PC-9 (cell line): ENCODE measurements at regions not wholly inside any gene's neighbourhood (a gene's known extent, or its start where the extent isn't known, plus 50 kb on each side); places are given as distances from the start of the nearest gene placed in this dataset.
"Not testable (repeated sequence)": the region's sequence is repeated elsewhere in the genome, so short reads cannot be mapped to it uniquely, and the experiment has no call there.

Experiments used
- CTCF ChIP-seq: fragments of 200-600 bp; sonication (generic); conservative IDR thresholded peaks from 2 replicates; pipeline ENCODE4 v1.6.1; 2017; ENCODE audit warnings: mixed run types, antibody characterized with exemption, mild to moderate bottlenecking, moderate library complexity
- EZH2 ChIP-seq: fragments of 200-600 bp; sonication (generic); IDR thresholded peaks from 2 replicates; pipeline ENCODE4 v1.8.0; 2017; ENCODE audit warnings: antibody characterized with exemption, low read depth

DNA sequence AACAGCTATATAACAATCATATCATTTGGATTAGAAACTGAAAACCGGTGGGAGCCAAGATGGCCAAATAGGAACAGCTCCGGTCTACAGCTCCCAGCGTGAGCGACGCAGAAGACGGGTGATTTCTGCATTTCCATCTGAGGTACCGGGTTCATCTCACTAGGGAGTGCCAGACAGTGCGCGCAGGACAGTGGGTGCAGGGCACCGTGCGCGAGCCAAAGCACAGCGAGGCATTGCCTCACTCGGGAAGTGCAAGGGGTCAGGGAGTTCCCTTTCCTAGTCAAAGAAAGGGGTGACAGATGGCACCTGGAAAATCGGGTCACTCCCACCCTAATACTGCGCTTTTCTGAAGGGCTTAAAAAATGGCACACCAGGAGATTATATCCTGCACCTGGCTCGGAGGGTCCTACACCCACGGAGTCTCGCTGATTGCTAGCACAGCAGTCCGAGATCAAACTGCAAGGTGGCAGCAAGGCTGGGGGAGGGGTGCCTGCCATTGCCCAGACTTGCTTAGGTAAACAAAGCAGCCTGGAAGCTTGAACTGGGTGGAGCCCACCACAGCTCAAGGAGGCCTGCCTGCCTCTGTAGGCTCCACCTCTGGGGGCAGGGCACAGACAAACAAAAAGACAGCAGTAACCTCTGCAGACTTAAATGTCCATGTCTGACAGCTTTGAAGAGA is 1041.5 kb downstream of the SLC6A15 start:
- TF ChIP-seq CTCF, EZH2: not testable (repeated sequence)
